ENCODE measurements at regions not wholly inside any gene's neighbourhood (a gene's known extent, or its start where the extent isn't known, plus 50 kb on each side); places are given as distances from the start of the nearest gene placed in this dataset.

- no peak for TF ChIP-seq POLR2A (IDR thresholded peaks at IDR 0.05; ENCODE audit: control extremely low read depth in 1 of 2, low read depth in 2 of 2, low read length in 2 of 2)
These were observed 634.7 kb downstream of the NCAM2 start (continued) for GRCh38 chr21:21632926-21633325.

- Histone ChIP-seq H2BK120ac (replicated peaks; ENCODE audit: low read depth, low read length) (no peak overlapping the region), H3K23ac (ENCODE audit: insufficient read length) (no peak overlapping the region), H3K4me1 (replicated peaks in 1 of 4; ENCODE audit: control insufficient read depth in 3 of 4, insufficient read depth in 4 of 4, low read length in 3 of 4) (no peaks in the 10 kb centered on the region), H3K23me2 (ENCODE audit: low read depth, low read length) (no peaks in the 10 kb centered on the region), H3K14ac (ENCODE audit: insufficient read length) (no peak overlapping the region), H3K9ac (replicated peaks in 1 of 4; ENCODE audit: extremely low read depth in 1 of 4, low read depth in 3 of 4, low read length in 3 of 4) (no peak overlapping the region), H4K5ac (ENCODE audit: insufficient read length, low read depth, low read length) (no peak overlapping the region), H4K91ac (replicated peaks; ENCODE audit: insufficient read length, low read length) (no peak overlapping the region), H3K79me1 (ENCODE audit: low read depth, low read length) (no peaks in the 10 kb centered on the region), H3K4me2 (ENCODE audit: insufficient read depth in 1 of 2, low read depth in 2 of 2, low read length in 2 of 2) (no peak overlapping the region), H2BK20ac (ENCODE audit: low read length) (no peak overlapping the region), H2AK5ac (ENCODE audit: low read depth, low read length) (no peak overlapping the region), H3K27me3 (replicated peaks in 1 of 4; ENCODE audit: control insufficient read depth in 3 of 4, extremely low read depth in 1 of 4, insufficient read depth in 3 of 4, low read length in 3 of 4) (no peaks in the 10 kb centered on the region), H3K4me3 (ENCODE audit: extremely low read depth in 1 of 4, insufficient read depth in 2 of 4, low read depth in 3 of 4, low read length in 4 of 4) (no peak overlapping the region), H4K20me1 (replicated peaks in 1 of 2; ENCODE audit: control insufficient read depth in 1 of 2, insufficient read depth in 2 of 2, low read length in 2 of 2) (no peaks in the 10 kb centered on the region), H2AFZ (ENCODE audit: low read length) (no peak overlapping the region), H3K36me3 (ENCODE audit: control insufficient read depth in 2 of 4, insufficient read depth in 4 of 4, low read length in 3 of 4) (no peaks in the 10 kb centered on the region), H3K56ac (replicated peaks; ENCODE audit: insufficient read length, low read depth, low read length) (no peak overlapping the region), H3K27ac (ENCODE audit: low read depth, low read length) (no peak overlapping the region), H2BK12ac (ENCODE audit: low read depth, low read length) (no peak overlapping the region), H3K4ac (replicated peaks; ENCODE audit: insufficient read length, low read depth, low read length) (no peak overlapping the region), H2BK5ac (ENCODE audit: low read depth, low read length) (no peak overlapping the region), H3K18ac (ENCODE audit: extremely low read depth, low read length) (no peak overlapping the region), H3K9me3 (ENCODE audit: insufficient read depth in 2 of 2, low read depth in 1 of 2, low read length in 1 of 2) (no peaks in the 10 kb centered on the region), H2BK15ac (ENCODE audit: low read length) (no peak overlapping the region), H3K79me2 (ENCODE audit: control insufficient read depth in 1 of 2, insufficient read depth in 2 of 2, low read length in 2 of 2) (no peaks in the 10 kb centered on the region), H4K8ac (ENCODE audit: extremely low read depth, insufficient read depth, low read length) (no peak overlapping the region)
- POLR2A ChIA-PET (ENCODE audit: partially characterized antibody), result no interaction called here
- DNase-seq (ENCODE audit: low read depth in 1 of 2, low spot score in 2 of 2), result no peak
- WGBS, 2 experiments (ENCODE audit: extremely low coverage in 1 of 2, insufficient coverage in 1 of 2, insufficient read length in 1 of 2, insufficient replicate concordance in 2 of 2, low coverage in 1 of 2, low lambda C conversion rate in 2 of 2, missing lambda C conversion rate in 1 of 2), result 86% methylated on average over 1 of the region's 1 CpG; no CpG with 5 or more reads in 1 of the 2 experiments
- FAIRE-seq, result no peak
- CTCF ChIA-PET (ENCODE audit: partially characterized antibody), result interaction anchor here (0.6 kb wide), 1 partner anchor 1732 kb away, joined by 3 read pairs; no protein-coding TSS in a partner anchor
- TF ChIP-seq SIRT6 (IDR thresholded peaks at IDR 0.05; ENCODE audit: low read length) (no peak), BCL11A (IDR thresholded peaks at IDR 0.05; ENCODE audit: low read depth in 2 of 2, low read length in 2 of 2) (no peak), ZNF274 (IDR thresholded peaks at IDR 0.05; ENCODE audit: borderline replicate concordance, extremely low read depth, low read length) (no peak), SP1 (IDR thresholded peaks at IDR 0.05; ENCODE audit: low read depth, low read length) (no peak), ATF3 (IDR thresholded peaks at IDR 0.05; ENCODE audit: insufficient read depth, low read depth, low read length) (no peak), CBX8 (IDR thresholded peaks at IDR 0.05; ENCODE audit: borderline replicate concordance, low read depth, low read length) (no peak), GTF2F1 (IDR thresholded peaks at IDR 0.05; ENCODE audit: borderline replicate concordance, low read depth, low read length) (no peak), SAP30 (IDR thresholded peaks at IDR 0.05; ENCODE audit: insufficient read depth, insufficient replicate concordance, low read length) (no peak), CREB1 (IDR thresholded peaks at IDR 0.05) (no peak), BACH1 (IDR thresholded peaks at IDR 0.05; ENCODE audit: low read length) (no peak), RNF2 (IDR thresholded peaks at IDR 0.05; ENCODE audit: borderline replicate concordance, low read depth, low read length, missing control alignments, poor library complexity, severe bottlenecking) (no peak), YY1 (IDR thresholded peaks at IDR 0.05; ENCODE audit: low read depth, low read length) (no peak), SUZ12 (IDR thresholded peaks at IDR 0.05; ENCODE audit: low read length) (no peak)
These were observed 663.5 kb downstream of the NCAM2 start for GRCh38 chr21:21661741-21662140.

Data from H1 (cell line).